ENCODE measurements at regions not wholly inside any gene's neighbourhood (a gene's known extent, or its start where the extent isn't known, plus 50 kb on each side); places are given as distances from the start of the nearest gene placed in this dataset.

GRCh38 chr4:154029171-154029570, 240.3 kb upstream of the SFRP2 start:
- TF ChIP-seq, protein P1, sequence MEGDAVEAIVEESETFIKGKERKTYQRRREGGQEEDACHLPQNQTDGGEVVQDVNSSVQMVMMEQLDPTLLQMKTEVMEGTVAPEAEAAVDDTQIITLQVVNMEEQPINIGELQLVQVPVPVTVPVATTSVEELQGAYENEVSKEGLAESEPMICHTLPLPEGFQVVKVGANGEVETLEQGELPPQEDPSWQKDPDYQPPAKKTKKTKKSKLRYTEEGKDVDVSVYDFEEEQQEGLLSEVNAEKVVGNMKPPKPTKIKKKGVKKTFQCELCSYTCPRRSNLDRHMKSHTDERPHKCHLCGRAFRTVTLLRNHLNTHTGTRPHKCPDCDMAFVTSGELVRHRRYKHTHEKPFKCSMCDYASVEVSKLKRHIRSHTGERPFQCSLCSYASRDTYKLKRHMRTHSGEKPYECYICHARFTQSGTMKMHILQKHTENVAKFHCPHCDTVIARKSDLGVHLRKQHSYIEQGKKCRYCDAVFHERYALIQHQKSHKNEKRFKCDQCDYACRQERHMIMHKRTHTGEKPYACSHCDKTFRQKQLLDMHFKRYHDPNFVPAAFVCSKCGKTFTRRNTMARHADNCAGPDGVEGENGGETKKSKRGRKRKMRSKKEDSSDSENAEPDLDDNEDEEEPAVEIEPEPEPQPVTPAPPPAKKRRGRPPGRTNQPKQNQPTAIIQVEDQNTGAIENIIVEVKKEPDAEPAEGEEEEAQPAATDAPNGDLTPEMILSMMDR (IDR thresholded peaks at IDR 0.05), result no peak
- no peak for TF ChIP-seq EZH2 (IDR thresholded peaks at IDR 0.05; ENCODE audit: borderline replicate concordance, insufficient read depth, low read depth, low read length, poor library complexity, severe bottlenecking)
